ENCODE measurements at regions not wholly inside any gene's neighbourhood (a gene's known extent, or its start where the extent isn't known, plus 50 kb on each side); places are given as distances from the start of the nearest gene placed in this dataset.

DNA sequence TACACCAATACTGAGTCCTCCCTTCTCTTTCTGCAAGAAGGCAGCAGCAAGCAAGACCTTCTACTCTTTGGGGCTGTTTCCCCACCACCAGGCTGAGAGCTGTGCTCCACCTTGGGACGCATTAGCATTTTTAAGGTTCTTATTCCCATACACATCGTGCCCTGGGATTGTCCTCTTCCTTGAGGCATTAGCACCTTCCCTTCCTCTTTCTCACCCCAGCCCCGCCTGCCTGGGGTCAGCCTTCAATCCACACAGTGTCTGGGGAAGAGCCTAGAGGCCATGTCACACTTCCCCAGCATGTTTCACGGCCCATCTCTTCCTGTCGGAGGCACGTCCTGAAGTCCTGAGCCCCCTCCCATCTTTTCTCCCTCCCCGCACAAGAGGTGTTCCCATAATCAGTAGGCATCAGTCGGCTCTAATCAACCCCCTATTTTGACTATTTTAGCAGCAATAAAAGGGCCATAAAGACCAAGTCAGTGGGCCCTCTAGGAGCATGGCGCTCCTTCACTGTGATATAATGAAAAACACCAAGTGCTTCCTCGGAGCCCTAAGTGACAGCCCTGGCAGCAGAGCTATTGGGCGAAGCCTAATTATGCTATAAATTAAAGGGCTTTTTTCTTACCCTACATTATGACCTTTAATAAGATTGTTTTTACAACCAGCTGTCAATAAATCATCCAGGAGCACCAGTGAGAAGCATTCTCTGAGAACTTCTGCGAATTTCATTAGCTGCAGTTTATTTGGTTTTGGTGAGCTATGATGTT is 55.0 kb upstream of the PKDCC start:
- Mint-ChIP-seq H3K27me3 (peaks cover 11% of the 10 kb centered on the region), H3K4me3 (no peak overlapping the region), H3K9me3 (no peaks in the 10 kb centered on the region), H3K4me1 (no peaks in the 10 kb centered on the region), H3K27ac (no peak overlapping the region), H3K36me3 (ENCODE audit: low read depth) (no peaks in the 10 kb centered on the region)
- POLR2A ChIA-PET = no interaction called here
- CTCF ChIA-PET = no interaction called here
- no peak for DNase-seq

DNA sequence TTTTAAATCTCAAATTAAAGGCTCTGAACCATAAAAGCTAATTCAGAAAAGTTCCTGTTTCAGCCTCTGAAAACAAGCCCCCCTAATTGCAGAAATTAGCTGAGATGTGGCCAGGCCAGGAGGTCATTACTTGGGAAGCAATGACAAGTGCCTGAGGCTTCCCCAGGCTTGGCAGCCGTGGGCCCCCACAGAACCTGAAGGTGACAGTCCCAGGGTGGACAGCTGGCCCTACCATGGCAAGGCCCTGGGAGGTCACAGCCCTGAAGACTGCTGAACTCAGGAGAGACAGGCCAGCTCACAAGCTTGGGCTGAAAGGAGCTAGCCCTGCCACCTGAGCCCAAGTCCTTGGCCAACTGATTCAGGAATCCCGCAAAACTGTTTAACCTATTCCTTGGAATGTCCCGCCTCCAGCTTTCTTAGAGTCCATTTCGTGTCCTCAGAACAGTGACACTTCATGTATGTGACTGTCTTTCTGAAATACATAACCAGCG is 54.3 kb upstream of the PKDCC start:
- ChIA-PET CTCF (no interaction called here), POLR2A (no interaction called here)
- Mint-ChIP-seq H3K4me3 (no peak overlapping the region), H3K4me1 (no peaks in the 10 kb centered on the region), H3K27me3 (peaks cover 9% of the 10 kb centered on the region), H3K9me3 (no peaks in the 10 kb centered on the region), H3K36me3 (ENCODE audit: low read depth) (no peaks in the 10 kb centered on the region), H3K27ac (no peak overlapping the region)
- no peak for DNase-seq

DNA sequence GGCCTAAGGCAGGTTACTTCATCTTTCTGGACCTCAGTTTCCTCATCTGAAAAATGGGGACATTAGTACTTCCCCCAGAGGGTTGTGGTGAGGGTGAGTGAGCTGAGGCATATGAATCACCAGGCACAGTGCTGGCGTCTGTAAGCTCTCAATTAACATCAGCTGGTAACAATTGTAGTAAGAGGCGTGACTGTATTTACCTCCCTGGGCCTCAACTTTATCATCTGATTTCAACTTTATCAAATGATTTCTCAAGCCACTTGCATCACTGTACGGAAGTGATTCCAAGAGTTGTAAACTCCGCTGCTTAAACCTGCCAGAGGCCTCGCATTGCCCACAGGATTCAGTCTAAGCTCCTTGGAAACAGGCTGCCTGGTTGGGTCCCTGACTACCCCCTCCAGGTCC is 53.6 kb upstream of the PKDCC start:
- H3K27me3 Mint-ChIP-seq = peaks cover 9% of the 10 kb centered on the region
- H3K36me3 Mint-ChIP-seq (ENCODE audit: low read depth) = no peaks in the 10 kb centered on the region
- ChIA-PET POLR2A (no interaction called here), CTCF (no interaction called here)
- no peak overlapping the region for H3K4me3 Mint-ChIP-seq
- H3K4me1 Mint-ChIP-seq = no peaks in the 10 kb centered on the region
- DNase-seq = no peak
- no peak overlapping the region for H3K27ac Mint-ChIP-seq
- no peaks in the 10 kb centered on the region for H3K9me3 Mint-ChIP-seq

DNA sequence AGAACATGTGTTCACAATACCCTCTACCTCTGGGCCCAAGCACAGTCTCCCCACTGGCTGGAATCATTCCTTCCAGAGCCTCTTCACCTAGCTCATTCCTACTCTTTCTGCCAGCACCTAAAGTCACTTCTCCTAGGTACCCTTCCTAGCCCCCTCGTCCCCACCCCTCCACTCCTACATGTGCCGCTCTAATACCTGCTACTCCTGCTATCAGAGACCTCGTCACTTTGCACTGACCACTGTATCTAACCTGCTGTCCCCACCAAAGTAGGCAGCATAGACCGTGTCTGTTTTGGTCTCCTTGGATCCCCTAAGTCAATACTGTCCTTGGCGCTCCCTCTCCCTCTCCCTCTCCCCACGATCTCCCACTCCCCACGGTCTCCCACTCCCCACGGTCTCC is 53.2 kb upstream of the PKDCC start:
- CTCF ChIA-PET = no interaction called here
- Mint-ChIP-seq H3K36me3 (ENCODE audit: low read depth) (no peaks in the 10 kb centered on the region), H3K4me3 (no peak overlapping the region), H3K27ac (no peak overlapping the region), H3K4me1 (no peaks in the 10 kb centered on the region), H3K9me3 (no peaks in the 10 kb centered on the region), H3K27me3 (peaks cover 9% of the 10 kb centered on the region)
- no peak for DNase-seq
- POLR2A ChIA-PET = no interaction called here

DNA sequence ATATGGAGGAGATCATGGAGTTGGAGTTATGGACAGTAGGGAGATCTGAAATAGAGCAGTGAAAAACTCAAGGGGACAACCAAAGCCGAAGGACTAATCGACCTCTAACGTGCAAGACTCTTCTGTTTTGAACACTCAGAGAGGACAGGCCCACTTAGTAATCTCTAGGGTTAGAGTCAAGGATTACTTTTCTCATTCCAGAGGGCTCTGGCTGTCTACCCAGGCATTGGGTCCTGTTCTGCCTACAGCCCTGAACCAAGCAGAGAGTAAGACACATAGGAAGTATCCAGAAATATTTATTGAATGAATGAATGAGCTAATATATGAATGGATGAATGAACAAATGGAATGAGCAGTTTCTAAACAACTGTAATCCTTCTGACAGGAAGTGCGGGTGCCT is 50.3 kb upstream of the PKDCC start:
- POLR2A ChIA-PET = no interaction called here
- H3K4me3 Mint-ChIP-seq = no peak overlapping the region
- CTCF ChIA-PET = no interaction called here
- no peaks in the 10 kb centered on the region for H3K4me1 Mint-ChIP-seq
- no peak for DNase-seq
- H3K9me3 Mint-ChIP-seq = no peaks in the 10 kb centered on the region
- no peak overlapping the region for H3K27ac Mint-ChIP-seq
- no peaks in the 10 kb centered on the region for H3K36me3 Mint-ChIP-seq (ENCODE audit: low read depth)
- peaks cover 6% of the 10 kb centered on the region for H3K27me3 Mint-ChIP-seq
